Fibroblast of mammary gland (primary cell): ENCODE measurements at regions not wholly inside any gene's neighbourhood (a gene's known extent, or its start where the extent isn't known, plus 50 kb on each side); places are given as distances from the start of the nearest gene placed in this dataset.
A peak's percentile ranks its signal among the peaks of the same experiment; 100 is the strongest.
"Not testable (repeated sequence)": the region's sequence is repeated elsewhere in the genome, so short reads cannot be mapped to it uniquely, and the experiment has no call there.

Experiments used
- DNase-seq: peaks from one replicate; pipeline ENCODE4 v3.0.0-alpha.2; 2010; ENCODE audit warnings: low read depth
- H3K4me3 ChIP-seq: 2 replicates; pipeline ENCODE4 v1.5.1; 2011; ENCODE audit warnings: low read depth, mild to moderate bottlenecking, low read length, moderate library complexity; ENCODE audit not compliant: control insufficient read depth
- TF ChIP-seq, protein P1 (sequence below): conservative IDR thresholded peaks from 2 replicates; pipeline ENCODE4 v1.5.1; 2011; ENCODE audit warnings: low read depth, low read length, inconsistent platforms; ENCODE audit not compliant: control insufficient read depth, insufficient read depth

DNA sequence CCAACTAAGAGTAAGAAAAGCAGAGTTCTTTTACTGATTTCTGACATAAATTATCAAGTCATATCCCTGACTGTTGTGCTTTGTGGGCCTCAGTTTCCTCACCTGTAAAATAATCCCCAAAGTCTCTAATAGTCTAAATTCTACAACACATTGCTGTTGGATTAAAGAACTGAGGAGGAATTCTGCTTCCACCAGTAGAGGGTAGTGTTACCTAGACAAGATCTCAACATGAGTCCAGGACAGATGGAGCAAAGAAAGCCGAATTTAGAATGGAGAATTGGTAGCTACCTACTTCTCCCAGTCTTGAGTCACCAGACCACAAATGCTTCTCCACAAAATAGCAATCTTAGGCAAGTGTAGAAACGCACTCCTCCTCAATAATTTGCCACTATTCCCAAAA lies 462.5 kb upstream of the FSHR start:
- H3K4me3 ChIP-seq = no peak overlapping the region
- peak; percentile 13 for DNase-seq

DNA sequence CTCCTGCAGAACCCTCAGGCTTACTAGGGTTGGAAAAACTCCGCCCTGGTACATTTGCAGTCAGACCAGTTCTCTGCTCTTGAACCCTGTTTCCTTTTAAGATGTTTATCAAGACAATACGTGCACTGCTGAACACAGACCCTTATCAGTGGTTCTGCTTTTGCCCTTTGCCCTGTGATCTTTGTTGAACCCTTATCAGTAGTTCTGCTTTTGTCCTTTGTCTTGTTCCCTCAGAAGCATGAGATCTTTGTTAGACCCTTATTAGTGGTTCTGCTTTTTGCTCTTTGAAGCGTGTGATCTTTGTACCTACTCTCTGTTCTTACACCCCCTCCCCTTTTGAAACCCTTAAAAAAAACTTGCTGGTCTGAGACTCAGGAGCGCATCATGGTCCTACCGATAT lies 457.5 kb upstream of the FSHR start:
- H3K4me3 ChIP-seq, DNase-seq: not testable (repeated sequence)

More for the DNA sequence above, 462.5 kb upstream of the FSHR start:
- TF ChIP-seq, protein P1, sequence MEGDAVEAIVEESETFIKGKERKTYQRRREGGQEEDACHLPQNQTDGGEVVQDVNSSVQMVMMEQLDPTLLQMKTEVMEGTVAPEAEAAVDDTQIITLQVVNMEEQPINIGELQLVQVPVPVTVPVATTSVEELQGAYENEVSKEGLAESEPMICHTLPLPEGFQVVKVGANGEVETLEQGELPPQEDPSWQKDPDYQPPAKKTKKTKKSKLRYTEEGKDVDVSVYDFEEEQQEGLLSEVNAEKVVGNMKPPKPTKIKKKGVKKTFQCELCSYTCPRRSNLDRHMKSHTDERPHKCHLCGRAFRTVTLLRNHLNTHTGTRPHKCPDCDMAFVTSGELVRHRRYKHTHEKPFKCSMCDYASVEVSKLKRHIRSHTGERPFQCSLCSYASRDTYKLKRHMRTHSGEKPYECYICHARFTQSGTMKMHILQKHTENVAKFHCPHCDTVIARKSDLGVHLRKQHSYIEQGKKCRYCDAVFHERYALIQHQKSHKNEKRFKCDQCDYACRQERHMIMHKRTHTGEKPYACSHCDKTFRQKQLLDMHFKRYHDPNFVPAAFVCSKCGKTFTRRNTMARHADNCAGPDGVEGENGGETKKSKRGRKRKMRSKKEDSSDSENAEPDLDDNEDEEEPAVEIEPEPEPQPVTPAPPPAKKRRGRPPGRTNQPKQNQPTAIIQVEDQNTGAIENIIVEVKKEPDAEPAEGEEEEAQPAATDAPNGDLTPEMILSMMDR = peak; percentile 18

DNA sequence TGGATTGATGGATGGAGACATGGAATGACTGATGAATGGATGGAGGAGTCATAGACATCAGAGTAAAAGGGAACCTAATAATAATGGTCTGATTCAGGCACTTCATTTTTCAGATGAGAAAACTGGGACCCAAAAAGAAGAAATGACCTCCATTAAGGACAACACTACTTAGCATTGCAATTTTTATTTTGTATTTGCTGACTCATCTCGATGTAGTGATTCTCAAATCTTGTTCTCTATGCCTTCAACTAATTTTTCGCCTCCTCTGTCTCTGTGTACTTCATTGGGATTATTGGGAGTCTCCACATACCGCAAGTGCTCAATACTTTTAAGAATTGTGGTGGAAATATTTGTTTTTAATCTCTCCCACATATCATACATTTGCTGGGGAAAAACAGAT lies 446.2 kb upstream of the FSHR start:
- DNase-seq = no peak
- TF ChIP-seq, protein P1 = no peak
- no peak overlapping the region for H3K4me3 ChIP-seq

DNA sequence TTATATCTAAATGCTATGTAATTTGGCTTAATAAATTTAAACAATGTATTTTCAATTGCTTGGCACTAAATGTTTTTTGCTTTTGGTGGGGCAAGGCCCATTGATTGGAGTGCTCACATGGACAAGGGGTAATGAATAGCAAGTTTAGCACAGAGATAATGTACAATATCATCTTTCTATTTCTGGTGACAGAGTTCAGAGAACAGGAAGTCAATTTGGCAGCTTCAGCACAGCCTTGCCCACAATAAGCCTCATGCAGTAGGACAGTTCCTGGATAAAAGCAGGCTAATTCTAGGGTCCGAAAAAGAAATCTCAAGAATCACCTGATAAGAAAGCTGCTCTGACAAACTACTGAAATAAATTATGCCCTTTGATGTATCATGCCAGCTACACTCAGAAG lies 443.9 kb upstream of the FSHR start:
- DNase-seq = no peak
- TF ChIP-seq, protein P1 = no peak
- no peak overlapping the region for H3K4me3 ChIP-seq

DNA sequence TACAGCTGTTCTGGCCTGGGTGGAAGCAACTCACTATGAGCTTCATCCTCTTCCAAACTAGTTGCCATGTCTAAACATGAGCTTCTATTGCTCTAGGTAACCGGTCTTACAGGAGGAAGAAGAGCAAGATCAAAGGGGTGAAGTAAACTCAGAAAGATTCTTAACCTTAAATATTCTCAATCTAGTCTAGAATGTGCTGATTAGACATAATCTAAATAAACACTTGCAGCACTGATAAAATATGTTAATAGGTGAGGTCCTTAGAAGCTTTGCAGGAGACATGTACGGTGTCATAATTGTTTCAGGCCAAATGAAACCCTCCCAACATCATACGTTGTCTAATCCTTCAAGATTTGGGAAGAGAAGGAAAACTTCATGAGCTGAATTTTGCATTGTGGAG lies 431.6 kb upstream of the FSHR start:
- no peak for DNase-seq
- TF ChIP-seq, protein P1 = no peak
- no peak overlapping the region for H3K4me3 ChIP-seq

DNA sequence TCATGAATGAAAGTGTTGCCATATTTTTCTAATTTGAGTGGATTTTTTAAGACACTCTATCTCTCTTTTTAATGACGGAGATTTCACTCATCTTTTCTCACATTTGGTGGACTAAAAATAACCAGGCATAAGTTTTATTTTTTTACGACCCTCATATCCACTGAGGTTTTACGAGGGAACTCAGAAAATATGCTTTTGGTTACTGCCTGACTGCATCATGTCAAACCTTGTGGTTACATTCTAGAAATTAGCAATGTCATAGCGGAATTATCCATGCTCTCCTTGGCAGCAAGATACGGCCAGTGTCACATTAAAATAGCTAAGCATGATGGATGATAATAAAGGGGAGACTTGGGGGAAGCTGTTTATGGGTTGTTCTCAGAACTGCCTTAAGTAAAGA lies 428.6 kb upstream of the FSHR start:
- TF ChIP-seq, protein P1 = no peak
- no peak for DNase-seq
- no peak overlapping the region for H3K4me3 ChIP-seq

DNA sequence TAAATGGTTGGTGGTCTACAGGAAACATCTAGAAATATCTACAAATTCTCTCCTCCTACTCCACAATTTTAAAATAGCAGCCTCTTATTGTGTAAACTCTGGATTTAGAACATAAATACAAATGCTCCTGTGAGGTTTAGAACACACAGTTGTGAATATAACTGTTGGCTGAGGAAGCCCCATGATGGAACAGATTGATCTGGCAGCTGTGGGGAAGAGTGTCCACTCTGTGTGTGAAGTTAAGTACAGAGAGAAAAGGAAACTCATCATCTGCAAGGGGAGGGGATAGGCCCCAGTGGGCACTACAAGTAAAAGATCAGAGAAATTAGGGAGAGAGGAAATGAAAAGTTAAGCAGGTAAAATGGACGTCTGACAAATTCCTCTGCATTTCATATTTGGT lies 422.7 kb upstream of the FSHR start:
- H3K4me3 ChIP-seq = no peak overlapping the region
- no peak for DNase-seq
- TF ChIP-seq, protein P1 = no peak
